HL-60 (cell line): ENCODE measurements at regions not wholly inside any gene's neighbourhood (a gene's known extent, or its start where the extent isn't known, plus 50 kb on each side); places are given as distances from the start of the nearest gene placed in this dataset.

Source experiments
- DNase-seq, 2 experiments: peaks; one replicate each; pipeline ENCODE4 v3.0.0-alpha.2; 2010 to 2020; ENCODE audit warnings: low read depth in 1 of 2, low spot score in 1 of 2
- H3K27ac ChIP-seq: fragments of 250-450 bp; sonication (Bioruptor Pico); replicated peaks from 2 replicates; pipeline ENCODE4 v1.5.1; 2020; ENCODE audit warnings: mild to moderate bottlenecking, moderate library complexity
- H3K27me3 ChIP-seq: fragments of 250-450 bp; sonication (Bioruptor Pico); 2 replicates; pipeline ENCODE4 v1.5.1; 2021; ENCODE audit warnings: mild to moderate bottlenecking, moderate library complexity; ENCODE audit not compliant: insufficient read depth, poor library complexity, severe bottlenecking
- H3K4me3 ChIP-seq: replicated peaks from 2 replicates; pipeline ENCODE4 v1.5.1; 2011; ENCODE audit warnings: mild to moderate bottlenecking, control low read depth, low read length; ENCODE audit not compliant: insufficient read depth
- GABPA ChIP-seq: IDR thresholded peaks from 2 replicates; pipeline ENCODE4 v1.6.1; 2012; ENCODE audit warnings: low read depth
- POLR2AphosphoS5 ChIP-seq: IDR thresholded peaks from 2 replicates; pipeline ENCODE4 v1.6.1; 2012; ENCODE audit warnings: low read depth
- SPI1 ChIP-seq: IDR thresholded peaks from 2 replicates; pipeline ENCODE4 v1.6.1; 2012; ENCODE audit warnings: low read depth, mild to moderate bottlenecking, borderline replicate concordance
- TF ChIP-seq, protein P1 (sequence below): IDR thresholded peaks from 2 replicates; pipeline ENCODE4 v1.6.1; 2012; ENCODE audit warnings: low read depth; ENCODE audit not compliant: insufficient replicate concordance
- TF ChIP-seq, protein P2 (sequence below): IDR thresholded peaks from one replicate; pipeline ENCODE4 v1.5.1; 2011; ENCODE audit warnings: low read length, control low read depth, inconsistent platforms; ENCODE audit not compliant: insufficient read depth

DNA sequence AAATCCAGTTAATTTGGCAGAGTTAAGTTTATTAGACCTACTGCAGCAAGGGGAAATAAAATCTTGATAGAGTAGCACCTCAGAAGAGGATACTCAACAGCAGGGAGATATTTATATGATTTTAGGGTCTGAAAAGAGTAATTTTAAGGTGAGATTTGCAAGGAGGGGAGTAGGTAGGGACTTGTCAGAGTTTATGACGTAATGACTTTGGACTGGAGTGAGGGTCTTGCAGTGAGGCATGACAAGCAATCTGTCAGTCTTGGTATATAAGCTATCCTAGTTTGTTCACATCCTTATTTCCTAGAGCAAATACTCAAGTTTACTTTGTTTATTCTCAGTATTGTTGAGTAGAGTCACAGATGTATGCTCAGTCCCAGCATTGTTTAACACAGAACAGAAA is 722.6 kb downstream of the TLE4 start:
- H3K27me3 ChIP-seq, result no peaks in the 10 kb centered on the region
- DNase-seq, result no peak
- TF ChIP-seq, protein P1, sequence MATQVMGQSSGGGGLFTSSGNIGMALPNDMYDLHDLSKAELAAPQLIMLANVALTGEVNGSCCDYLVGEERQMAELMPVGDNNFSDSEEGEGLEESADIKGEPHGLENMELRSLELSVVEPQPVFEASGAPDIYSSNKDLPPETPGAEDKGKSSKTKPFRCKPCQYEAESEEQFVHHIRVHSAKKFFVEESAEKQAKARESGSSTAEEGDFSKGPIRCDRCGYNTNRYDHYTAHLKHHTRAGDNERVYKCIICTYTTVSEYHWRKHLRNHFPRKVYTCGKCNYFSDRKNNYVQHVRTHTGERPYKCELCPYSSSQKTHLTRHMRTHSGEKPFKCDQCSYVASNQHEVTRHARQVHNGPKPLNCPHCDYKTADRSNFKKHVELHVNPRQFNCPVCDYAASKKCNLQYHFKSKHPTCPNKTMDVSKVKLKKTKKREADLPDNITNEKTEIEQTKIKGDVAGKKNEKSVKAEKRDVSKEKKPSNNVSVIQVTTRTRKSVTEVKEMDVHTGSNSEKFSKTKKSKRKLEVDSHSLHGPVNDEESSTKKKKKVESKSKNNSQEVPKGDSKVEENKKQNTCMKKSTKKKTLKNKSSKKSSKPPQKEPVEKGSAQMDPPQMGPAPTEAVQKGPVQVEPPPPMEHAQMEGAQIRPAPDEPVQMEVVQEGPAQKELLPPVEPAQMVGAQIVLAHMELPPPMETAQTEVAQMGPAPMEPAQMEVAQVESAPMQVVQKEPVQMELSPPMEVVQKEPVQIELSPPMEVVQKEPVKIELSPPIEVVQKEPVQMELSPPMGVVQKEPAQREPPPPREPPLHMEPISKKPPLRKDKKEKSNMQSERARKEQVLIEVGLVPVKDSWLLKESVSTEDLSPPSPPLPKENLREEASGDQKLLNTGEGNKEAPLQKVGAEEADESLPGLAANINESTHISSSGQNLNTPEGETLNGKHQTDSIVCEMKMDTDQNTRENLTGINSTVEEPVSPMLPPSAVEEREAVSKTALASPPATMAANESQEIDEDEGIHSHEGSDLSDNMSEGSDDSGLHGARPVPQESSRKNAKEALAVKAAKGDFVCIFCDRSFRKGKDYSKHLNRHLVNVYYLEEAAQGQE, result no peak
- TF ChIP-seq, protein P2, sequence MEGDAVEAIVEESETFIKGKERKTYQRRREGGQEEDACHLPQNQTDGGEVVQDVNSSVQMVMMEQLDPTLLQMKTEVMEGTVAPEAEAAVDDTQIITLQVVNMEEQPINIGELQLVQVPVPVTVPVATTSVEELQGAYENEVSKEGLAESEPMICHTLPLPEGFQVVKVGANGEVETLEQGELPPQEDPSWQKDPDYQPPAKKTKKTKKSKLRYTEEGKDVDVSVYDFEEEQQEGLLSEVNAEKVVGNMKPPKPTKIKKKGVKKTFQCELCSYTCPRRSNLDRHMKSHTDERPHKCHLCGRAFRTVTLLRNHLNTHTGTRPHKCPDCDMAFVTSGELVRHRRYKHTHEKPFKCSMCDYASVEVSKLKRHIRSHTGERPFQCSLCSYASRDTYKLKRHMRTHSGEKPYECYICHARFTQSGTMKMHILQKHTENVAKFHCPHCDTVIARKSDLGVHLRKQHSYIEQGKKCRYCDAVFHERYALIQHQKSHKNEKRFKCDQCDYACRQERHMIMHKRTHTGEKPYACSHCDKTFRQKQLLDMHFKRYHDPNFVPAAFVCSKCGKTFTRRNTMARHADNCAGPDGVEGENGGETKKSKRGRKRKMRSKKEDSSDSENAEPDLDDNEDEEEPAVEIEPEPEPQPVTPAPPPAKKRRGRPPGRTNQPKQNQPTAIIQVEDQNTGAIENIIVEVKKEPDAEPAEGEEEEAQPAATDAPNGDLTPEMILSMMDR, result no peak
- no peak for TF ChIP-seq SPI1
- TF ChIP-seq GABPA, result no peak
- TF ChIP-seq POLR2AphosphoS5, result no peak

DNA sequence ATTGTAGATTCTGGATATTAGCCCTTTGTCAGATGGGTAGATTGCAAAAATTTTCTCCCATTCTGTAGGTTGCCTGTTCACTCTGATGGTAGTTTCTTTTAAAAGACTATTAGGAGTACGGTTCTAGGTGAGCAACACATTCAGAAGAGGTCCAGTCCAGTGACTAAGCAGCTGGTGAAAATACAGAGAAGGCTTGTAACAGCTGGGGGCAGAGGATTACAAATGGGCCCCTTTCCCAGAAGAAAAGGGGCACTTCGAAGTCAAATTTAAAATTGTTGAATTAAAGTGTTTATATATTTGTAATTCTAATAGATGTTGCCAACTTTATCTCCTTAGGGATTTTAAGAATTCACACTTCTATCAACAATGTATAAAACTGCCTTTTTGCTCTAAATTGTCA is 720.5 kb downstream of the TLE4 start:
- H3K27ac ChIP-seq, result no peak overlapping the region
- H3K27me3 ChIP-seq, result no peaks in the 10 kb centered on the region
- DNase-seq, result no peak
- H3K4me3 ChIP-seq, result no peak overlapping the region
- TF ChIP-seq, protein P2, result no peak
- no peak for TF ChIP-seq SPI1
- TF ChIP-seq, protein P1, result no peak
- TF ChIP-seq GABPA, result no peak
- no peak for TF ChIP-seq POLR2AphosphoS5

More for the DNA sequence above, 722.6 kb downstream of the TLE4 start:
- Histone ChIP-seq H3K4me3 (no peak overlapping the region), H3K27ac (no peak overlapping the region)

DNA sequence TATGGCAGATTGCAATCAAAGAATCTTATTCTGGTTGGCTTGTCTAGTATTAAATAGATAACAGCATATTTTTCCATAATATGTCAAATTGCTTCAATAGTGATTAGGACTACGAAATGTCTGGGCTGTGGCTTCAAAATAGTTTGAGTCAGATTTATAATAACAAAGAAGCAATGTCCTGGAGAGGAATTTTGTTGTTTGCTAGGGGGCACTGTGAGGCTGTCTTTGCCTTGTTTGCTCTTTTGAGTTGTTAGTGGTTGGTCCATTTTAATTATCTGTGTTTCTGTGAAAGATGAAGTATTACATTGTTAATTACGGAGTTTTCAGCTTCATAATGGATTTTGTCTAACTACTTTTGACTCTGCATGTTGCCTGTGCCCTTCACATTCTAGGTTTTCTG is 713.6 kb downstream of the TLE4 start:
- H3K4me3 ChIP-seq, result no peak overlapping the region
- TF ChIP-seq GABPA (no peak), POLR2AphosphoS5 (no peak), SPI1 (no peak)
- TF ChIP-seq, protein P2, result no peak
- TF ChIP-seq, protein P1, result no peak
- DNase-seq, result no peak
- no peaks in the 10 kb centered on the region for H3K27me3 ChIP-seq
- no peak overlapping the region for H3K27ac ChIP-seq
